K562 (cell line): ENCODE measurements at regions not wholly inside any gene's neighbourhood (a gene's known extent, or its start where the extent isn't known, plus 50 kb on each side); places are given as distances from the start of the nearest gene placed in this dataset.

ENCODE experiments used
- CTCF ChIP-seq, 3 experiments: IDR thresholded peaks in 2 of 3; conservative IDR thresholded peaks in 1 of 3; 2 replicates each; pipeline ENCODE4 v1.5.1; 2011 to 2012; ENCODE audit warnings: low read length in 3 of 3, mild to moderate bottlenecking in 3 of 3, control low read depth in 2 of 3, improper control_type of control experiment in 1 of 3, inconsistent platforms in 1 of 3, low read depth in 1 of 3, mixed read lengths in 1 of 3, moderate library complexity in 1 of 3; ENCODE audit not compliant: insufficient read depth in 2 of 3
- DPF2 ChIP-seq: fragments of 450-650 bp; IDR thresholded peaks from 2 replicates; pipeline ENCODE4 v1.6.1; 2016
- FOSL1 ChIP-seq: fragments of 200-800 bp; sonication (Bioruptor generic); conservative IDR thresholded peaks from 2 replicates; pipeline ENCODE4 v1.6.1; 2016; ENCODE audit warnings: missing genetic modification characterization, missing compliant biosample characterization
- HSF4 ChIP-seq: fragments of 250-450 bp; sonication (Bioruptor Pico); IDR thresholded peaks from 2 replicates; pipeline ENCODE4 v2.1.2; 2022; ENCODE audit warnings: mild to moderate bottlenecking, moderate library complexity, borderline replicate concordance
- KAT7 ChIP-seq: sonication (generic); formaldehyde crosslinking; IDR thresholded peaks from 2 replicates; pipeline ENCODE4 v1.8.0; 2022; ENCODE audit warnings: missing genetic modification reagents, mild to moderate bottlenecking, borderline replicate concordance
- MXD1 ChIP-seq: fragments of 250-450 bp; sonication (Bioruptor Pico); IDR thresholded peaks from 2 replicates; pipeline ENCODE4 v1.8.0; 2021; ENCODE audit warnings: borderline replicate concordance, mild to moderate bottlenecking, moderate library complexity; ENCODE audit not compliant: poor library complexity, severe bottlenecking
- POLR2A ChIP-seq: fragments of 450-650 bp; conservative IDR thresholded peaks from 2 replicates; pipeline ENCODE4 v1.6.1; 2016
- ZBTB26 ChIP-seq: fragments of 450-650 bp; formaldehyde crosslinking; IDR thresholded peaks from 2 replicates; pipeline ENCODE4 v1.4.0; 2022; ENCODE audit warnings: missing genetic modification characterization
- ZNF717 ChIP-seq: fragments of 250-450 bp; sonication (Bioruptor Pico); IDR thresholded peaks from 2 replicates; pipeline ENCODE4 v1.5.0; 2021
- TF ChIP-seq, protein P1 (sequence below): sonication (generic); formaldehyde crosslinking; IDR thresholded peaks from 2 replicates; pipeline ENCODE4 v1.8.1; 2023; ENCODE audit warnings: mild to moderate bottlenecking, missing genetic modification reagents
- TF ChIP-seq, protein P2 (sequence below): fragments of 250-450 bp; sonication (Bioruptor Pico); IDR thresholded peaks from 2 replicates; pipeline ENCODE4 v1.5.0; 2022; ENCODE audit warnings: mild to moderate bottlenecking
- TF ChIP-seq, protein P3 (sequence below): fragments of 250-450 bp; sonication (Bioruptor Pico); IDR thresholded peaks from 2 replicates; pipeline ENCODE4 v1.8.0; 2021; ENCODE audit warnings: moderate library complexity, mild to moderate bottlenecking, inconsistent platforms

DNA sequence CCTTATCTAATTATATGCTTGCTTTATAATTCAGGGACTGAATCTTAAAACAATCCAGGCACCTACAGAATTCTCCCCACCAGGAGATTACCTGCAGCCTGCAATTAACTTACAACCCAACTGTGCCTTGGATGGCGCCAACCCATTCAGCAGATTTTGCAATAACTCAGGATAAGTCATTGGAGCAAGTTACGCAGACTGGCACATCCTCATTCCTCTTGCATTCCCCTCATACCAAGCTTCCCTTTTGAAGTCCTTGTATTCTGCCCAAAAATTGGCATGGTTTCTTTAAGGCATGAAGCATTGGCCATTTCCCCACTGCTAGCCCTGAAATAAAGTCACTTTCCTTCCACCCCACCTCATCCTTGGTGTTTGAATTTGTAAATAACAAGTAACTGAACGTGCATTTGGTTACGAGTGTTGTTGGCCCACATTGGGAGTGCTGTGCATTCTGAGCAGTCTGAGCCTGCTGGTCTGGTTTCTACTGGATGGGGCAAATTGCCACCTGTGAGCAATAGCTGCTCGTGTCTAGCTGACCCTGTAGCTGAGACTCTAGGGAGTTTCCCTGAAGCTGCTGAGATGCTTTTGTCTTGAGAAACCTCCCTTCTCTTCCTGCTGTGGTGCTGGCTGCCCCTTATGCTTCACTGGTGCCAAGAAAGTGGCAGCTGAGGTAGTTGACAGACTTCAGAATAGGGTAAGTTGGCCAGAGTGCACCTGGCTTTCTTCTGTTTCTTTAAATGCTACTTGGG, 99.2 kb upstream of the SCAF11 start:
- TF ChIP-seq DPF2 (no peak), CTCF (IDR thresholded peaks at IDR 0.05 in 2 of 3, conservative IDR thresholded peaks at IDR 0.05 in 1 of 3; ENCODE audit: insufficient read depth in 2 of 3, low read depth in 1 of 3, low read length in 3 of 3) (no peak), MXD1 (no peak), POLR2A (no peak), KAT7 (CRISPR knock-in tag) (no peak), FOSL1 (tag) (no peak), ZBTB26 (CRISPR knock-in tag) (no peak), HSF4 (CRISPR knock-in tag) (no peak), ZNF717 (CRISPR knock-in tag) (no peak)
- TF ChIP-seq, protein P1, sequence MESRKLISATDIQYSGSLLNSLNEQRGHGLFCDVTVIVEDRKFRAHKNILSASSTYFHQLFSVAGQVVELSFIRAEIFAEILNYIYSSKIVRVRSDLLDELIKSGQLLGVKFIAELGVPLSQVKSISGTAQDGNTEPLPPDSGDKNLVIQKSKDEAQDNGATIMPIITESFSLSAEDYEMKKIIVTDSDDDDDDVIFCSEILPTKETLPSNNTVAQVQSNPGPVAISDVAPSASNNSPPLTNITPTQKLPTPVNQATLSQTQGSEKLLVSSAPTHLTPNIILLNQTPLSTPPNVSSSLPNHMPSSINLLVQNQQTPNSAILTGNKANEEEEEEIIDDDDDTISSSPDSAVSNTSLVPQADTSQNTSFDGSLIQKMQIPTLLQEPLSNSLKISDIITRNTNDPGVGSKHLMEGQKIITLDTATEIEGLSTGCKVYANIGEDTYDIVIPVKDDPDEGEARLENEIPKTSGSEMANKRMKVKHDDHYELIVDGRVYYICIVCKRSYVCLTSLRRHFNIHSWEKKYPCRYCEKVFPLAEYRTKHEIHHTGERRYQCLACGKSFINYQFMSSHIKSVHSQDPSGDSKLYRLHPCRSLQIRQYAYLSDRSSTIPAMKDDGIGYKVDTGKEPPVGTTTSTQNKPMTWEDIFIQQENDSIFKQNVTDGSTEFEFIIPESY: no peak
- TF ChIP-seq, protein P2, sequence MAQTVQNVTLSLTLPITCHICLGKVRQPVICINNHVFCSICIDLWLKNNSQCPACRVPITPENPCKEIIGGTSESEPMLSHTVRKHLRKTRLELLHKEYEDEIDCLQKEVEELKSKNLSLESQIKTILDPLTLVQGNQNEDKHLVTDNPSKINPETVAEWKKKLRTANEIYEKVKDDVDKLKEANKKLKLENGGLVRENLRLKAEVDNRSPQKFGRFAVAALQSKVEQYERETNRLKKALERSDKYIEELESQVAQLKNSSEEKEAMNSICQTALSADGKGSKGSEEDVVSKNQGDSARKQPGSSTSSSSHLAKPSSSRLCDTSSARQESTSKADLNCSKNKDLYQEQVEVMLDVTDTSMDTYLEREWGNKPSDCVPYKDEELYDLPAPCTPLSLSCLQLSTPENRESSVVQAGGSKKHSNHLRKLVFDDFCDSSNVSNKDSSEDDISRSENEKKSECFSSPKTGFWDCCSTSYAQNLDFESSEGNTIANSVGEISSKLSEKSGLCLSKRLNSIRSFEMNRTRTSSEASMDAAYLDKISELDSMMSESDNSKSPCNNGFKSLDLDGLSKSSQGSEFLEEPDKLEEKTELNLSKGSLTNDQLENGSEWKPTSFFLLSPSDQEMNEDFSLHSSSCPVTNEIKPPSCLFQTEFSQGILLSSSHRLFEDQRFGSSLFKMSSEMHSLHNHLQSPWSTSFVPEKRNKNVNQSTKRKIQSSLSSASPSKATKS (CRISPR knock-in tag): no peak
- TF ChIP-seq, protein P3, sequence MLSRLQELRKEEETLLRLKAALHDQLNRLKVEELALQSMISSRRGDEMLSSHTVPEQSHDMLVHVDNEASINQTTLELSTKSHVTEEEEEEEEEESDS: no peak
